PC-9 (cell line): ENCODE measurements at regions not wholly inside any gene's neighbourhood (a gene's known extent, or its start where the extent isn't known, plus 50 kb on each side); places are given as distances from the start of the nearest gene placed in this dataset.

ENCODE experiments used
- BruUV-seq: library from RNA; stranded (reverse); fragments of 400-500 nt; replicated peaks from 2 replicates; lab custom pipeline; 2021; lab: Mats Ljungman, UMichigan
- CTCF ChIA-PET: fragments of 300-600 bp; sonication (Branson Sonifier 250); formaldehyde crosslinking; loops from one replicate; lab custom pipeline; 2022; ENCODE audit warnings: antibody characterized with exemption; lab: Charles Lee
- POLR2A ChIA-PET: fragments of 300-600 bp; sonication (Branson Sonifier 250); formaldehyde crosslinking; loops from one replicate; lab custom pipeline; 2022; ENCODE audit warnings: antibody characterized with exemption; ENCODE audit not compliant: unreplicated experiment; lab: Charles Lee
- DNase-seq, 2 experiments: peaks; one replicate each; pipeline versions ENCODE4 v3.0.0 to v3.0.0-alpha.2; 2015 to 2022; ENCODE audit warnings: mixed read lengths in 1 of 2
- H2AFZ ChIP-seq: fragments of 200-600 bp; sonication (generic); 2 replicates; pipeline ENCODE4 v1.8.1; 2017; ENCODE audit warnings: antibody characterized with exemption
- H3F3A ChIP-seq: fragments of 200-600 bp; sonication (generic); 2 replicates; pipeline ENCODE4 v1.8.1; 2017; ENCODE audit warnings: antibody characterized with exemption, mild to moderate bottlenecking, low read depth; ENCODE audit not compliant: insufficient read depth
- H3K27ac ChIP-seq: fragments of 200-600 bp; sonication (generic); 2 replicates; pipeline ENCODE4 v1.6.1; 2016; ENCODE audit warnings: mixed run types
- H3K27me3 ChIP-seq: fragments of 200-600 bp; sonication (generic); 2 replicates; pipeline ENCODE4 v1.6.1; 2016; ENCODE audit warnings: low read depth, mixed run types; ENCODE audit not compliant: insufficient read depth
- H3K36me3 ChIP-seq: fragments of 200-600 bp; sonication (generic); 2 replicates; pipeline ENCODE4 v1.6.1; 2016; ENCODE audit warnings: low read depth, mixed run types
- H3K4me1 ChIP-seq: fragments of 200-600 bp; sonication (generic); replicated peaks from 2 replicates; pipeline ENCODE4 v1.6.1; 2016; ENCODE audit warnings: mixed run types; ENCODE audit not compliant: insufficient read depth
- H3K4me2 ChIP-seq: fragments of 200-600 bp; sonication (generic); 2 replicates; pipeline ENCODE4 v1.6.1; 2017; ENCODE audit warnings: mixed run types
- H3K4me3 ChIP-seq: fragments of 200-600 bp; sonication (generic); 2 replicates; pipeline ENCODE4 v1.6.1; 2016; ENCODE audit warnings: mixed run types
- H3K79me2 ChIP-seq: fragments of 200-600 bp; sonication (generic); 2 replicates; pipeline ENCODE4 v1.6.1; 2017; ENCODE audit warnings: low read depth, mixed run types
- H3K9me2 ChIP-seq: fragments of 200-600 bp; sonication (generic); 2 replicates; pipeline ENCODE4 v1.8.1; 2017; ENCODE audit warnings: mild to moderate bottlenecking; ENCODE audit not compliant: insufficient read depth
- H3K9me3 ChIP-seq: fragments of 200-600 bp; sonication (generic); 2 replicates; pipeline ENCODE4 v1.8.1; 2016; ENCODE audit warnings: low read depth; ENCODE audit not compliant: insufficient read depth
- H4K20me1 ChIP-seq: fragments of 200-600 bp; sonication (generic); 2 replicates; pipeline ENCODE4 v1.8.1; 2017; ENCODE audit not compliant: insufficient read depth
- CTCF ChIP-seq: fragments of 200-600 bp; sonication (generic); conservative IDR thresholded peaks from 2 replicates; pipeline ENCODE4 v1.6.1; 2017; ENCODE audit warnings: mixed run types, antibody characterized with exemption, mild to moderate bottlenecking, moderate library complexity
- EZH2 ChIP-seq: fragments of 200-600 bp; sonication (generic); IDR thresholded peaks from 2 replicates; pipeline ENCODE4 v1.8.0; 2017; ENCODE audit warnings: antibody characterized with exemption, low read depth
- intact Hi-C: fragments of 100-400 bp; cut with micrococcal nuclease; formaldehyde crosslinking; loops from one replicate; pipeline ENCODE4 v1.10.0; 2022; ENCODE audit not compliant: unreplicated experiment

- POLR2A ChIA-PET, result no interaction called here
- TF ChIP-seq CTCF, result no peak
- no peak for TF ChIP-seq EZH2
Measured at GRCh38 chr6:150486048-150486447, 113.6 kb upstream of the PLEKHG1 start.

GRCh38 chr6:150490586-150490985, 109.1 kb upstream of the PLEKHG1 start:
- peaks cover 46% of the 10 kb centered on the region for H3F3A ChIP-seq
- peak overlapping the region; percentile 81 for H3K4me2 ChIP-seq
- H3K4me1 ChIP-seq, result peaks cover 50% of the 10 kb centered on the region
- H3K27me3 ChIP-seq, result no peaks in the 10 kb centered on the region
- peak overlapping the region; percentile 98 for H3K27ac ChIP-seq
- TF ChIP-seq EZH2 (no peak), CTCF (no peak)
- POLR2A ChIA-PET, result interaction anchor here (0.5 to 0.7 kb wide), 3 partner anchors 108 to 345 kb away, joined by 3 read pairs; no protein-coding TSS in a partner anchor
- intact Hi-C loops, result loop anchor here (5.0 to 10.0 kb wide), 2 partner anchors 104 to 177 kb away; partner anchors contain the start of gene PLEKHG1
- no peaks in the 10 kb centered on the region for H3K36me3 ChIP-seq
- DNase-seq, result peak; percentile 52 to 89
- no TSS peak for BruUV-seq
- peak overlapping the region; percentile 45; the same call in 1 of the 2 replicates for H3K4me3 ChIP-seq
- no peaks in the 10 kb centered on the region for H3K9me3 ChIP-seq
- H3K9me2 ChIP-seq, result no peaks in the 10 kb centered on the region
- H4K20me1 ChIP-seq, result no peaks in the 10 kb centered on the region
- CTCF ChIA-PET, result interaction anchor here (0.8 to 1.0 kb wide), 2 partner anchors 95 to 325 kb away, joined by 3 to 4 read pairs; no protein-coding TSS in a partner anchor
- H3K79me2 ChIP-seq, result no peaks in the 10 kb centered on the region
- H2AFZ ChIP-seq, result peak overlapping the region; percentile 67

More at GRCh38 chr6:150486048-150486447, 113.6 kb upstream of the PLEKHG1 start:
- BruUV-seq, result no TSS peak
- Histone ChIP-seq H4K20me1 (no peaks in the 10 kb centered on the region), H3K36me3 (no peaks in the 10 kb centered on the region), H3K4me1 (peaks cover 23% of the 10 kb centered on the region), H3K9me3 (no peaks in the 10 kb centered on the region), H2AFZ (no peak overlapping the region), H3K27ac (no peak overlapping the region), H3K27me3 (no peaks in the 10 kb centered on the region), H3K9me2 (no peaks in the 10 kb centered on the region), H3K4me3 (no peak overlapping the region), H3F3A (peaks cover 15% of the 10 kb centered on the region), H3K79me2 (no peaks in the 10 kb centered on the region), H3K4me2 (no peak overlapping the region)
- no peak for DNase-seq
- CTCF ChIA-PET, result no interaction called here
- intact Hi-C loops, result no loop called here

GRCh38 chr6:150491131-150491810, 108.4 kb upstream of the PLEKHG1 start:
- Histone ChIP-seq H3K79me2 (no peaks in the 10 kb centered on the region), H3K4me1 (peaks cover 50% of the 10 kb centered on the region), H3K9me3 (no peaks in the 10 kb centered on the region), H3K27me3 (no peaks in the 10 kb centered on the region), H3K27ac (peak overlapping the region; percentile 98), H2AFZ (no peak overlapping the region), H4K20me1 (no peaks in the 10 kb centered on the region), H3K9me2 (no peaks in the 10 kb centered on the region), H3F3A (peaks cover 46% of the 10 kb centered on the region), H3K4me3 (peak overlapping the region; percentile 45; the same call in 1 of the 2 replicates), H3K36me3 (no peaks in the 10 kb centered on the region), H3K4me2 (peak overlapping the region; percentile 81)
- ChIA-PET POLR2A (interaction anchor here (0.5 to 0.7 kb wide), 5 partner anchors 108 to 637 kb away, joined by 3 to 8 read pairs (median 3); no protein-coding TSS in a partner anchor), CTCF (interaction anchor here (0.8 to 1.0 kb wide), 2 partner anchors 96 to 324 kb away, joined by 3 to 4 read pairs; no protein-coding TSS in a partner anchor)
- TSS peak; percentile 30 for BruUV-seq
- TF ChIP-seq CTCF (no peak), EZH2 (no peak)
- intact Hi-C loops, result loop anchor here (5.0 to 10.0 kb wide), 2 partner anchors 104 to 176 kb away; partner anchors contain the start of gene PLEKHG1
- peak; percentile 14 to 87 for DNase-seq
